WTC11 (cell line): ENCODE measurements at regions not wholly inside any gene's neighbourhood (a gene's known extent, or its start where the extent isn't known, plus 50 kb on each side); places are given as distances from the start of the nearest gene placed in this dataset.

Source experiments
- ATAC-seq: fragments of 200-7000 bp; cut with Tn5 transposase; 2 replicates; pipeline ENCODE4 v1.10.0; 2021; ENCODE audit warnings: mild to moderate bottlenecking, moderate library complexity
- CTCF ChIA-PET: fragments of 300-600 bp; sonication (Branson Sonifier 250); formaldehyde crosslinking; loops from one replicate; lab custom pipeline; 2021; ENCODE audit warnings: antibody characterized with exemption; lab: Charles Lee
- POLR2A ChIA-PET: fragments of 350-600 bp; sonication (Branson Sonifier 250); formaldehyde crosslinking; loops from one replicate; lab custom pipeline; 2021; ENCODE audit warnings: antibody characterized with exemption; lab: Charles Lee
- DNase-seq: peaks from one replicate; pipeline ENCODE4 v3.0.0; 2021; ENCODE audit warnings: low spot score
- H3K27ac Mint-ChIP-seq: 2 replicates; pipeline ENCODE4 v1.8.0; 2021; ENCODE audit warnings: mixed read lengths
- H3K27me3 Mint-ChIP-seq: 2 replicates; pipeline ENCODE4 v1.8.0; 2021; ENCODE audit warnings: low read depth, mild to moderate bottlenecking, moderate library complexity, mixed read lengths
- H3K36me3 Mint-ChIP-seq: 2 replicates; pipeline ENCODE4 v1.8.0; 2021; ENCODE audit warnings: mixed read lengths
- H3K4me1 Mint-ChIP-seq: 2 replicates; pipeline ENCODE4 v1.8.0; 2022; ENCODE audit warnings: mixed read lengths
- H3K4me3 Mint-ChIP-seq: 2 replicates; pipeline ENCODE4 v1.8.0; 2021; ENCODE audit warnings: mild to moderate bottlenecking, moderate library complexity, mixed read lengths
- H3K9me3 Mint-ChIP-seq: 2 replicates; pipeline ENCODE4 v1.8.0; 2021; ENCODE audit warnings: mixed read lengths
- ARID4B ChIP-seq: sonication (generic); formaldehyde crosslinking; IDR thresholded peaks from 2 replicates; pipeline ENCODE4 v1.8.0; 2023; ENCODE audit warnings: missing genetic modification reagents, mild to moderate bottlenecking, borderline replicate concordance
- ATF6 ChIP-seq: sonication (generic); formaldehyde crosslinking; IDR thresholded peaks from 2 replicates; pipeline ENCODE4 v1.8.1; 2023; ENCODE audit warnings: mild to moderate bottlenecking, missing genetic modification reagents
- FOXJ3 ChIP-seq: sonication (generic); formaldehyde crosslinking; IDR thresholded peaks from 2 replicates; pipeline ENCODE4 v1.9.0; 2021; ENCODE audit warnings: missing genetic modification reagents, mild to moderate bottlenecking, borderline replicate concordance
- FOXP4 ChIP-seq: sonication (generic); formaldehyde crosslinking; IDR thresholded peaks from 2 replicates; pipeline ENCODE4 v1.8.0; 2022; ENCODE audit warnings: mild to moderate bottlenecking, missing genetic modification reagents
- GTF2I ChIP-seq: fragments of 250-450 bp; sonication (Bioruptor Pico); conservative IDR thresholded peaks from 2 replicates; pipeline ENCODE4 v1.4.0; 2021; ENCODE audit warnings: mild to moderate bottlenecking
- JAZF1 ChIP-seq: fragments of 250-450 bp; sonication (Bioruptor Pico); IDR thresholded peaks from 2 replicates; pipeline ENCODE4 v1.9.0; 2021; ENCODE audit warnings: moderate library complexity, mild to moderate bottlenecking, inconsistent platforms
- NFE2L1 ChIP-seq: sonication (generic); formaldehyde crosslinking; IDR thresholded peaks from 2 replicates; pipeline ENCODE4 v1.8.1; 2023; ENCODE audit warnings: missing genetic modification reagents
- NR2C2 ChIP-seq: sonication (generic); formaldehyde crosslinking; IDR thresholded peaks from 2 replicates; pipeline ENCODE4 v1.8.0; 2022; ENCODE audit warnings: mild to moderate bottlenecking, missing genetic modification reagents
- RELA ChIP-seq: sonication (generic); formaldehyde crosslinking; IDR thresholded peaks from 2 replicates; pipeline ENCODE4 v1.8.1; 2022; ENCODE audit warnings: missing genetic modification reagents, mild to moderate bottlenecking, borderline replicate concordance
- ZNF232 ChIP-seq: sonication (generic); formaldehyde crosslinking; IDR thresholded peaks from 2 replicates; pipeline ENCODE4 v1.8.0; 2022; ENCODE audit warnings: mild to moderate bottlenecking, missing genetic modification reagents
- TF ChIP-seq, protein P1 (sequence below): sonication (generic); formaldehyde crosslinking; IDR thresholded peaks from 2 replicates; pipeline ENCODE4 v1.8.0; 2023; ENCODE audit warnings: mild to moderate bottlenecking, missing genetic modification reagents

GRCh38 chr5:133734916-133735315 is 122.6 kb upstream of the FSTL4 start:
- ATAC-seq = no peak
- CTCF ChIA-PET = no interaction called here

More at GRCh38 chr5:133734916-133735315, 122.6 kb upstream of the FSTL4 start:
- no peaks in the 10 kb centered on the region; the same call in 1 of the 2 replicates for H3K27me3 Mint-ChIP-seq
- no peak overlapping the region for H3K4me3 Mint-ChIP-seq
- H3K27ac Mint-ChIP-seq = no peak overlapping the region
- peaks cover 28% of the 10 kb centered on the region for H3K9me3 Mint-ChIP-seq
- POLR2A ChIA-PET = no interaction called here
- H3K4me1 Mint-ChIP-seq = no peaks in the 10 kb centered on the region
- DNase-seq = no peak
- no peak for TF ChIP-seq GTF2I (CRISPR knock-in tag)
- no peak for TF ChIP-seq JAZF1 (CRISPR knock-in tag)
- no peak for TF ChIP-seq RELA
- TF ChIP-seq NFE2L1 (CRISPR knock-in tag) = no peak
- TF ChIP-seq FOXP4 = no peak
- TF ChIP-seq FOXJ3 (CRISPR knock-in tag) = no peak
- TF ChIP-seq ATF6 (CRISPR knock-in tag) = no peak
- TF ChIP-seq, protein P1, sequence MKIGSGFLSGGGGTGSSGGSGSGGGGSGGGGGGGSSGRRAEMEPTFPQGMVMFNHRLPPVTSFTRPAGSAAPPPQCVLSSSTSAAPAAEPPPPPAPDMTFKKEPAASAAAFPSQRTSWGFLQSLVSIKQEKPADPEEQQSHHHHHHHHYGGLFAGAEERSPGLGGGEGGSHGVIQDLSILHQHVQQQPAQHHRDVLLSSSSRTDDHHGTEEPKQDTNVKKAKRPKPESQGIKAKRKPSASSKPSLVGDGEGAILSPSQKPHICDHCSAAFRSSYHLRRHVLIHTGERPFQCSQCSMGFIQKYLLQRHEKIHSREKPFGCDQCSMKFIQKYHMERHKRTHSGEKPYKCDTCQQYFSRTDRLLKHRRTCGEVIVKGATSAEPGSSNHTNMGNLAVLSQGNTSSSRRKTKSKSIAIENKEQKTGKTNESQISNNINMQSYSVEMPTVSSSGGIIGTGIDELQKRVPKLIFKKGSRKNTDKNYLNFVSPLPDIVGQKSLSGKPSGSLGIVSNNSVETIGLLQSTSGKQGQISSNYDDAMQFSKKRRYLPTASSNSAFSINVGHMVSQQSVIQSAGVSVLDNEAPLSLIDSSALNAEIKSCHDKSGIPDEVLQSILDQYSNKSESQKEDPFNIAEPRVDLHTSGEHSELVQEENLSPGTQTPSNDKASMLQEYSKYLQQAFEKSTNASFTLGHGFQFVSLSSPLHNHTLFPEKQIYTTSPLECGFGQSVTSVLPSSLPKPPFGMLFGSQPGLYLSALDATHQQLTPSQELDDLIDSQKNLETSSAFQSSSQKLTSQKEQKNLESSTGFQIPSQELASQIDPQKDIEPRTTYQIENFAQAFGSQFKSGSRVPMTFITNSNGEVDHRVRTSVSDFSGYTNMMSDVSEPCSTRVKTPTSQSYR (CRISPR knock-in tag) = no peak
- no peak for TF ChIP-seq NR2C2 (CRISPR knock-in tag)
- no peak for TF ChIP-seq ARID4B (CRISPR knock-in tag)
- no peak for TF ChIP-seq ZNF232 (CRISPR knock-in tag)
- no peaks in the 10 kb centered on the region for H3K36me3 Mint-ChIP-seq
